H9 (cell line): ENCODE measurements at regions not wholly inside any gene's neighbourhood (a gene's known extent, or its start where the extent isn't known, plus 50 kb on each side); places are given as distances from the start of the nearest gene placed in this dataset.

Experiments
- DNase-seq: peaks from one replicate; pipeline ENCODE4 v3.0.0-alpha.2; 2017
- H2AFZ ChIP-seq: one replicate; pipeline ENCODE4 v1.6.1; 2013; ENCODE audit warnings: mild to moderate bottlenecking, low read length, control low read depth, moderate library complexity
- H2AK5ac ChIP-seq: 2 replicates; pipeline ENCODE4 v1.6.1; 2013; ENCODE audit warnings: low read length, control low read depth, mixed read lengths; ENCODE audit not compliant: insufficient read length
- H2BK120ac ChIP-seq: one replicate; pipeline ENCODE4 v1.6.1; 2013; ENCODE audit warnings: low read depth, mild to moderate bottlenecking, low read length, control low read depth, inconsistent platforms; ENCODE audit not compliant: poor library complexity, severe bottlenecking
- H2BK12ac ChIP-seq: 2 replicates; pipeline ENCODE4 v1.6.1; 2013; ENCODE audit warnings: low read length, control low read depth, mixed read lengths, low read depth; ENCODE audit not compliant: insufficient read length
- H2BK15ac ChIP-seq: 2 replicates; pipeline ENCODE4 v1.6.1; 2013; ENCODE audit warnings: low read depth, low read length, control low read depth
- H2BK20ac ChIP-seq: one replicate; pipeline ENCODE4 v1.6.1; 2013; ENCODE audit warnings: low read depth, mild to moderate bottlenecking, low read length, control low read depth, inconsistent platforms; ENCODE audit not compliant: poor library complexity, severe bottlenecking
- H2BK5ac ChIP-seq: 2 replicates; pipeline ENCODE4 v1.6.1; 2013; ENCODE audit warnings: low read length, control low read depth, mixed read lengths; ENCODE audit not compliant: insufficient read length
- H3K14ac ChIP-seq: 2 replicates; pipeline ENCODE4 v1.6.1; 2013; ENCODE audit warnings: low read length, control low read depth; ENCODE audit not compliant: insufficient read depth
- H3K18ac ChIP-seq: 2 replicates; pipeline ENCODE4 v1.6.1; 2013; ENCODE audit warnings: low read depth, mild to moderate bottlenecking, mixed read lengths, low read length, control low read depth; ENCODE audit not compliant: insufficient read length
- H3K23ac ChIP-seq: 2 replicates; pipeline ENCODE4 v1.6.1; 2013; ENCODE audit warnings: low read length, control low read depth, mixed read lengths, low read depth; ENCODE audit not compliant: insufficient read length
- H3K23me2 ChIP-seq: 2 replicates; pipeline ENCODE4 v1.6.1; 2013; ENCODE audit warnings: low read depth, mild to moderate bottlenecking, mixed read lengths, low read length, control low read depth; ENCODE audit not compliant: insufficient read length, poor library complexity, severe bottlenecking
- H3K27ac ChIP-seq: 2 replicates; pipeline ENCODE4 v1.5.1; 2013; ENCODE audit warnings: low read length, control low read depth, mixed read lengths, low read depth; ENCODE audit not compliant: insufficient read length
- H3K27me3 ChIP-seq: 2 replicates; pipeline ENCODE4 v1.6.1; 2013; ENCODE audit warnings: low read length, control low read depth, inconsistent platforms; ENCODE audit not compliant: insufficient read depth
- H3K4ac ChIP-seq: 2 replicates; pipeline ENCODE4 v1.6.1; 2013; ENCODE audit warnings: low read depth, mild to moderate bottlenecking, control low read depth, inconsistent platforms, low read length, moderate library complexity
- H3K4me1 ChIP-seq: 2 replicates; pipeline ENCODE4 v1.6.1; 2013; ENCODE audit warnings: low read length, control low read depth, inconsistent platforms; ENCODE audit not compliant: insufficient read depth
- H3K4me2 ChIP-seq: 2 replicates; pipeline ENCODE4 v1.6.1; 2013; ENCODE audit warnings: low read length, control low read depth, mixed read lengths; ENCODE audit not compliant: insufficient read length, insufficient read depth
- H3K56ac ChIP-seq: 2 replicates; pipeline ENCODE4 v1.6.1; 2013; ENCODE audit warnings: low read depth, mild to moderate bottlenecking, mixed read lengths, low read length, control low read depth; ENCODE audit not compliant: insufficient read length
- H3K79me1 ChIP-seq: 2 replicates; pipeline ENCODE4 v1.6.1; 2013; ENCODE audit warnings: low read depth, mild to moderate bottlenecking, moderate library complexity, low read length, control low read depth, inconsistent platforms; ENCODE audit not compliant: insufficient read depth, poor library complexity, severe bottlenecking
- H3K79me2 ChIP-seq: 2 replicates; pipeline ENCODE4 v1.6.1; 2013; ENCODE audit warnings: low read length, control low read depth, inconsistent platforms; ENCODE audit not compliant: insufficient read depth
- H3K9ac ChIP-seq: 2 replicates; pipeline ENCODE4 v1.6.1; 2013; ENCODE audit warnings: low read length, control low read depth, mixed read lengths; ENCODE audit not compliant: insufficient read length; ENCODE audit errors: extremely low read depth
- H3K9me3 ChIP-seq: one replicate; pipeline ENCODE4 v1.6.1; 2013; ENCODE audit warnings: low read depth, low read length, inconsistent platforms; ENCODE audit not compliant: control insufficient read depth
- H3T11ph ChIP-seq: one replicate; pipeline ENCODE4 v1.6.1; 2013; ENCODE audit warnings: mild to moderate bottlenecking, low read length, control low read depth, inconsistent platforms
- H4K20me1 ChIP-seq: one replicate; pipeline ENCODE4 v1.6.1; 2013; ENCODE audit not compliant: control insufficient read depth, insufficient read length, insufficient read depth
- H4K5ac ChIP-seq: 2 replicates; pipeline ENCODE4 v1.6.1; 2013; ENCODE audit warnings: low read depth, mild to moderate bottlenecking, mixed read lengths, low read length, control low read depth; ENCODE audit not compliant: insufficient read length
- H4K8ac ChIP-seq: replicated peaks from 2 replicates; pipeline ENCODE4 v1.6.1; 2013; ENCODE audit warnings: low read length, control low read depth, mixed read lengths, low read depth; ENCODE audit not compliant: insufficient read length
- H4K91ac ChIP-seq: 2 replicates; pipeline ENCODE4 v1.6.1; 2013; ENCODE audit warnings: low read depth, mild to moderate bottlenecking, moderate library complexity, mixed read lengths, low read length, control low read depth; ENCODE audit not compliant: insufficient read length
- H3K27ac Mint-ChIP-seq, 3 experiments: 2 replicates in 2 of 3; 3 replicates in 1 of 3; pipeline ENCODE4 v1.8.0; 2020 to 2021; ENCODE audit warnings: mixed read lengths in 3 of 3, mild to moderate bottlenecking in 1 of 3, moderate library complexity in 1 of 3
- H3K27me3 Mint-ChIP-seq: 2 replicates; pipeline ENCODE4 v1.8.0; 2021; ENCODE audit warnings: low read depth, mild to moderate bottlenecking, moderate library complexity, mixed read lengths
- H3K36me3 Mint-ChIP-seq, 3 experiments: 2 replicates in 2 of 3; 3 replicates in 1 of 3; pipeline ENCODE4 v1.8.0; 2020 to 2021; ENCODE audit warnings: low read depth in 3 of 3, mixed read lengths in 3 of 3; ENCODE audit not compliant: insufficient read depth in 1 of 3
- H3K4me1 Mint-ChIP-seq, 2 experiments: 2 replicates each; pipeline ENCODE4 v1.8.0; 2020; ENCODE audit warnings: mixed read lengths in 2 of 2
- H3K4me3 Mint-ChIP-seq, 2 experiments: 2 replicates in 1 of 2; 3 replicates in 1 of 2; pipeline ENCODE4 v1.8.0; 2020 to 2021; ENCODE audit warnings: mild to moderate bottlenecking in 2 of 2, mixed read lengths in 2 of 2, moderate library complexity in 1 of 2
- H3K9me3 Mint-ChIP-seq, 2 experiments: 2 replicates in 1 of 2; 3 replicates in 1 of 2; pipeline ENCODE4 v1.8.0; 2020; ENCODE audit warnings: mild to moderate bottlenecking in 2 of 2, mixed read lengths in 2 of 2, moderate library complexity in 1 of 2
- WGBS: extraction: QIAGEN DNeasy Blood & Tissue Kit; methylation state at CpG from one replicate; pipeline ENCODE4 v1.1.7; 2013; ENCODE audit warnings: missing lambda C conversion rate, low lambda C conversion rate, mixed read lengths; ENCODE audit not compliant: insufficient read length; ENCODE audit errors: extremely low coverage; 5-methylcytosine and 5-hydroxymethylcytosine counted together
- TF ChIP-seq, protein P1 (sequence below): fragments of 200-600 bp; sonication (generic); conservative IDR thresholded peaks from 3 replicates; pipeline ENCODE4 v1.8.0; 2021; ENCODE audit warnings: antibody characterized with exemption, mild to moderate bottlenecking

DNA sequence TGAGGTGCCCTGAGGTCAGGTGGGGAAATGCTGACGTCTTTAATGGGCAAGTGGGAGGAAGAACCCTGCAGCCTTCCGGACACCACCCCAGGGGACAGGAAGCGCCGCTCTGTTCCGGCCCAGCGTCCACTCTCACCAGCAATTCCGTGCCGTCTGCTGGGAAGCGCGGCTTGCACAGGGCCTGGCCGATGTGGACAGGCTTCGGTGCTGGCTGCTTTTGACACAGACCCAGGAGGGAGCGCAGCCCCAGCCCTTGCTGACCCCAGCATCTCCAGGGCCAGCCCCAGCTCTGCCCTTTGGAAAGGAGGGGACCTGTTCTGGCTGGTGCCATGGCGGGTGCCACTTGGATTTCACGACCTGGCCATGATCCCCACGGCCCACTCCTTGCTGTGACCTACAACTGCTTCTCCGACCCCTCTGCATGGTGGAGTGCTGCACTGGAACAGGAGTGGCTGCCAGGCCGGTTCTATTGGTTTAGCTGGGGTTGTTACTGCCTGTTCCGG, 123.2 kb downstream of the DLL1 start:
- Histone ChIP-seq H3K23ac (no peak overlapping the region), H2AK5ac (no peak overlapping the region), H3K23me2 (no peaks in the 10 kb centered on the region), H2BK5ac (no peak overlapping the region), H3T11ph (no peak overlapping the region), H2BK120ac (no peak overlapping the region), H3K18ac (no peak overlapping the region), H3K27ac (no peak overlapping the region), H3K9ac (no peak overlapping the region), H4K20me1 (no peaks in the 10 kb centered on the region), H4K91ac (no peak overlapping the region), H3K79me1 (no peaks in the 10 kb centered on the region), H2BK12ac (no peak overlapping the region), H4K8ac (no peak overlapping the region), H3K14ac (no peak overlapping the region), H3K4me2 (no peak overlapping the region), H3K79me2 (no peaks in the 10 kb centered on the region), H4K5ac (no peak overlapping the region), H3K9me3 (peaks cover 7% of the 10 kb centered on the region), H2BK15ac (no peak overlapping the region), H2BK20ac (no peak overlapping the region), H3K27me3 (no peaks in the 10 kb centered on the region), H3K4me1 (no peaks in the 10 kb centered on the region), H3K4ac (no peak overlapping the region), H2AFZ (no peak overlapping the region), H3K56ac (no peak overlapping the region)
- Mint-ChIP-seq H3K27me3 (peaks cover 11% of the 10 kb centered on the region), H3K4me3 (no peak overlapping the region), H3K9me3 (peaks cover 42 to 59% of the 10 kb centered on the region in 2 experiments), H3K27ac (no peak overlapping the region; a peak in 1 of 7 replicates), H3K4me1 (peaks cover 0 to 3% of the 10 kb centered on the region in 2 experiments; a peak in 1 of 4 replicates), H3K36me3 (peaks cover 3 to 13% (median 10%) of the 10 kb centered on the region in 3 experiments; a peak in 6 of 7 replicates)
- TF ChIP-seq, protein P1, sequence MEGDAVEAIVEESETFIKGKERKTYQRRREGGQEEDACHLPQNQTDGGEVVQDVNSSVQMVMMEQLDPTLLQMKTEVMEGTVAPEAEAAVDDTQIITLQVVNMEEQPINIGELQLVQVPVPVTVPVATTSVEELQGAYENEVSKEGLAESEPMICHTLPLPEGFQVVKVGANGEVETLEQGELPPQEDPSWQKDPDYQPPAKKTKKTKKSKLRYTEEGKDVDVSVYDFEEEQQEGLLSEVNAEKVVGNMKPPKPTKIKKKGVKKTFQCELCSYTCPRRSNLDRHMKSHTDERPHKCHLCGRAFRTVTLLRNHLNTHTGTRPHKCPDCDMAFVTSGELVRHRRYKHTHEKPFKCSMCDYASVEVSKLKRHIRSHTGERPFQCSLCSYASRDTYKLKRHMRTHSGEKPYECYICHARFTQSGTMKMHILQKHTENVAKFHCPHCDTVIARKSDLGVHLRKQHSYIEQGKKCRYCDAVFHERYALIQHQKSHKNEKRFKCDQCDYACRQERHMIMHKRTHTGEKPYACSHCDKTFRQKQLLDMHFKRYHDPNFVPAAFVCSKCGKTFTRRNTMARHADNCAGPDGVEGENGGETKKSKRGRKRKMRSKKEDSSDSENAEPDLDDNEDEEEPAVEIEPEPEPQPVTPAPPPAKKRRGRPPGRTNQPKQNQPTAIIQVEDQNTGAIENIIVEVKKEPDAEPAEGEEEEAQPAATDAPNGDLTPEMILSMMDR: no peak
- WGBS: no CpG with 5 or more reads among the region's 19 CpGs
- DNase-seq: no peak
